ENCODE measurements at regions not wholly inside any gene's neighbourhood (a gene's known extent, or its start where the extent isn't known, plus 50 kb on each side); places are given as distances from the start of the nearest gene placed in this dataset.

DNA sequence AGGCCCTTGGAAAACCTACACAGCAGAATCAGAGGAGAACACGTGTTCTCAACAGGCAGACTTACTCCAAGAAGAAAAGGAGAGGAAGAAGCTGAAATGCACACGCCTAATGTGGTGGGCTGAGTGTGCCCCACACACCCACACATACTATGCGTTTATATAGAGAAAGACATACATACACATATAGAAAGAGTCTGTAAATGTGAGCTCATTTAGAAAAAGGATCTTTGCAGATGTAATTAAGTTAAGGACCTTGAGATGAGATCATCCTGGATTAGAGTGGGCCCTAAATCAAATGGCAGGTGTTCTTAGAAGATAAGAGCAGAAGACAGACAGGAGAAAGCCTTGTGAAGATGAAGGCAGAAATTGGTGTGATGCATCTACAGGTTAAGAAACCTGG, 87.2 kb upstream of the KLF3 start:
- no peak for DNase-seq (ENCODE audit: low read depth, low spot score)
- Histone ChIP-seq H4K20me1 (ENCODE audit: insufficient read depth) (no peaks in the 10 kb centered on the region), H3K9me3 (ENCODE audit: control insufficient read depth in 1 of 2, insufficient read depth in 1 of 2, low read depth in 1 of 2, low read length in 2 of 2) (no peaks in the 10 kb centered on the region), H2AFZ (ENCODE audit: low read depth, low read length, poor library complexity, severe bottlenecking) (no peak overlapping the region), H3K79me2 (ENCODE audit: insufficient read depth, low read length) (no peaks in the 10 kb centered on the region), H3K36me3 (ENCODE audit: control insufficient read depth in 1 of 2, insufficient read depth in 2 of 2, low read length in 2 of 2) (no peaks in the 10 kb centered on the region), H3K4me1 (ENCODE audit: control insufficient read depth in 1 of 2, insufficient read depth in 2 of 2, low read length in 2 of 2) (no peaks in the 10 kb centered on the region), H3K9me2 (ENCODE audit: insufficient read depth) (no peaks in the 10 kb centered on the region), H3K4me3 (replicated peaks in 1 of 2; ENCODE audit: low read depth in 1 of 2, low read length in 2 of 2) (no peak overlapping the region), H3K27me3 (ENCODE audit: insufficient read depth, low read length) (no peaks in the 10 kb centered on the region), H3K27ac (ENCODE audit: low read depth, low read length) (no peak overlapping the region), H3K9ac (ENCODE audit: low read length) (no peak overlapping the region), H3K4me2 (ENCODE audit: low read length) (no peak overlapping the region)
- no TSS peak for BruUV-seq (replicated peaks)
- TF ChIP-seq, protein P1, sequence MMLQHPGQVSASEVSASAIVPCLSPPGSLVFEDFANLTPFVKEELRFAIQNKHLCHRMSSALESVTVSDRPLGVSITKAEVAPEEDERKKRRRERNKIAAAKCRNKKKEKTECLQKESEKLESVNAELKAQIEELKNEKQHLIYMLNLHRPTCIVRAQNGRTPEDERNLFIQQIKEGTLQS (IDR thresholded peaks at IDR 0.05), result no peak
- TF ChIP-seq RAD21 (IDR thresholded peaks at IDR 0.05; ENCODE audit: low read depth), result no peak
- no peak for TF ChIP-seq CEBPB (IDR thresholded peaks at IDR 0.05; ENCODE audit: low read depth)
- no peak for TF ChIP-seq JUND (IDR thresholded peaks at IDR 0.05)
- no peak for TF ChIP-seq TCF7L2 (IDR thresholded peaks at IDR 0.05; ENCODE audit: borderline replicate concordance, extremely low read depth, insufficient read depth, insufficient read length)
- TF ChIP-seq ZFX (IDR thresholded peaks at IDR 0.05), result no peak
- TF ChIP-seq EGR1 (IDR thresholded peaks at IDR 0.05; ENCODE audit: low read depth), result no peak
- intact Hi-C loops (cut with micrococcal nuclease), result no loop called here
- ChIA-PET RAD21 (ENCODE audit: low non-redundant PET in 1 of 2, low total read pairs in 2 of 2, uncharacterized antibody in 2 of 2, unreplicated experiment in 2 of 2) (no interaction called here), CTCF (no interaction called here), POLR2A (no interaction called here)
- ATAC-seq, result no peak

DNA sequence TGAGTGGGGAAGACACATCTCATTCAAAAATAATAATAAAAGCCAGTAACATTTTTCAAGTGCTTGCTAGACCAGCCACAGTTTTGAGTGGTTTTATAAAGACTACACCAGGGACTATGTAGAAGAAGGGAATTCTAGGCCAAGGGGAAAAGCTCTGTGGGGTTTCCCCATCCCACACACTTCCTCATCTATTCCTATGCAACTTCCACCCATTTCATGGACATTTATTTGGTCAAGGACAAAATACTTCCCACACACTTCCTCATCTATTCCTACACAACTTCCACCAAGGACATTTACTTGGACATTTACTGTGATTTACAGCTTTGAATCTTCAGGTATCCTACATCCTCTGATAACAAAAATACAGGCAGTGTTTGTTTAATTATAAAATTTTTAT, 86.5 kb upstream of the KLF3 start:
- H3K36me3 ChIP-seq (ENCODE audit: control insufficient read depth in 1 of 2, insufficient read depth in 2 of 2, low read length in 2 of 2), result no peaks in the 10 kb centered on the region
- ChIA-PET CTCF (no interaction called here), RAD21 (ENCODE audit: low non-redundant PET in 1 of 2, low total read pairs in 2 of 2, uncharacterized antibody in 2 of 2, unreplicated experiment in 2 of 2) (no interaction called here), POLR2A (no interaction called here)
- H3K79me2 ChIP-seq (ENCODE audit: insufficient read depth, low read length), result no peaks in the 10 kb centered on the region
- intact Hi-C loops (cut with micrococcal nuclease), result no loop called here
- no TSS peak for BruUV-seq (replicated peaks)
- H3K9me3 ChIP-seq (ENCODE audit: control insufficient read depth in 1 of 2, insufficient read depth in 1 of 2, low read depth in 1 of 2, low read length in 2 of 2), result no peaks in the 10 kb centered on the region
- no peaks in the 10 kb centered on the region for H3K27me3 ChIP-seq (ENCODE audit: insufficient read depth, low read length)
- H3K27ac ChIP-seq (ENCODE audit: low read depth, low read length), result no peak overlapping the region
- ATAC-seq (no peak), DNase-seq (ENCODE audit: low read depth, low spot score) (no peak)
- H3K9ac ChIP-seq (ENCODE audit: low read length), result no peak overlapping the region
- no peaks in the 10 kb centered on the region for H4K20me1 ChIP-seq (ENCODE audit: insufficient read depth)
- H3K4me3 ChIP-seq (replicated peaks in 1 of 2; ENCODE audit: low read depth in 1 of 2, low read length in 2 of 2), result no peak overlapping the region
- no peak overlapping the region for H2AFZ ChIP-seq (ENCODE audit: low read depth, low read length, poor library complexity, severe bottlenecking)
- no peak overlapping the region for H3K4me2 ChIP-seq (ENCODE audit: low read length)
- H3K9me2 ChIP-seq (ENCODE audit: insufficient read depth), result no peaks in the 10 kb centered on the region
- no peaks in the 10 kb centered on the region for H3K4me1 ChIP-seq (ENCODE audit: control insufficient read depth in 1 of 2, insufficient read depth in 2 of 2, low read length in 2 of 2)
- no peak for TF ChIP-seq CBX3 (IDR thresholded peaks at IDR 0.05; ENCODE audit: low read depth)
- TF ChIP-seq EZH2 (IDR thresholded peaks at IDR 0.05), result no peak
- TF ChIP-seq SP1 (IDR thresholded peaks at IDR 0.05; ENCODE audit: low read depth), result no peak
- TF ChIP-seq, protein P2, sequence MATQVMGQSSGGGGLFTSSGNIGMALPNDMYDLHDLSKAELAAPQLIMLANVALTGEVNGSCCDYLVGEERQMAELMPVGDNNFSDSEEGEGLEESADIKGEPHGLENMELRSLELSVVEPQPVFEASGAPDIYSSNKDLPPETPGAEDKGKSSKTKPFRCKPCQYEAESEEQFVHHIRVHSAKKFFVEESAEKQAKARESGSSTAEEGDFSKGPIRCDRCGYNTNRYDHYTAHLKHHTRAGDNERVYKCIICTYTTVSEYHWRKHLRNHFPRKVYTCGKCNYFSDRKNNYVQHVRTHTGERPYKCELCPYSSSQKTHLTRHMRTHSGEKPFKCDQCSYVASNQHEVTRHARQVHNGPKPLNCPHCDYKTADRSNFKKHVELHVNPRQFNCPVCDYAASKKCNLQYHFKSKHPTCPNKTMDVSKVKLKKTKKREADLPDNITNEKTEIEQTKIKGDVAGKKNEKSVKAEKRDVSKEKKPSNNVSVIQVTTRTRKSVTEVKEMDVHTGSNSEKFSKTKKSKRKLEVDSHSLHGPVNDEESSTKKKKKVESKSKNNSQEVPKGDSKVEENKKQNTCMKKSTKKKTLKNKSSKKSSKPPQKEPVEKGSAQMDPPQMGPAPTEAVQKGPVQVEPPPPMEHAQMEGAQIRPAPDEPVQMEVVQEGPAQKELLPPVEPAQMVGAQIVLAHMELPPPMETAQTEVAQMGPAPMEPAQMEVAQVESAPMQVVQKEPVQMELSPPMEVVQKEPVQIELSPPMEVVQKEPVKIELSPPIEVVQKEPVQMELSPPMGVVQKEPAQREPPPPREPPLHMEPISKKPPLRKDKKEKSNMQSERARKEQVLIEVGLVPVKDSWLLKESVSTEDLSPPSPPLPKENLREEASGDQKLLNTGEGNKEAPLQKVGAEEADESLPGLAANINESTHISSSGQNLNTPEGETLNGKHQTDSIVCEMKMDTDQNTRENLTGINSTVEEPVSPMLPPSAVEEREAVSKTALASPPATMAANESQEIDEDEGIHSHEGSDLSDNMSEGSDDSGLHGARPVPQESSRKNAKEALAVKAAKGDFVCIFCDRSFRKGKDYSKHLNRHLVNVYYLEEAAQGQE (IDR thresholded peaks at IDR 0.05; ENCODE audit: low read depth), result no peak
- TF ChIP-seq, protein P3, sequence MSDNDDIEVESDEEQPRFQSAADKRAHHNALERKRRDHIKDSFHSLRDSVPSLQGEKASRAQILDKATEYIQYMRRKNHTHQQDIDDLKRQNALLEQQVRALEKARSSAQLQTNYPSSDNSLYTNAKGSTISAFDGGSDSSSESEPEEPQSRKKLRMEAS (IDR thresholded peaks at IDR 0.05), result no peak
- TF ChIP-seq EZH2phosphoT487 (IDR thresholded peaks at IDR 0.05; ENCODE audit: borderline replicate concordance), result no peak
- TF ChIP-seq POLR2AphosphoS5 (IDR thresholded peaks at IDR 0.05; ENCODE audit: low read depth, low read length), result no peak
- TF ChIP-seq RAD21 (IDR thresholded peaks at IDR 0.05; ENCODE audit: low read depth), result no peak
- no peak for TF ChIP-seq TCF7L2 (IDR thresholded peaks at IDR 0.05; ENCODE audit: borderline replicate concordance, extremely low read depth, insufficient read depth, insufficient read length)
- TF ChIP-seq, protein P4, sequence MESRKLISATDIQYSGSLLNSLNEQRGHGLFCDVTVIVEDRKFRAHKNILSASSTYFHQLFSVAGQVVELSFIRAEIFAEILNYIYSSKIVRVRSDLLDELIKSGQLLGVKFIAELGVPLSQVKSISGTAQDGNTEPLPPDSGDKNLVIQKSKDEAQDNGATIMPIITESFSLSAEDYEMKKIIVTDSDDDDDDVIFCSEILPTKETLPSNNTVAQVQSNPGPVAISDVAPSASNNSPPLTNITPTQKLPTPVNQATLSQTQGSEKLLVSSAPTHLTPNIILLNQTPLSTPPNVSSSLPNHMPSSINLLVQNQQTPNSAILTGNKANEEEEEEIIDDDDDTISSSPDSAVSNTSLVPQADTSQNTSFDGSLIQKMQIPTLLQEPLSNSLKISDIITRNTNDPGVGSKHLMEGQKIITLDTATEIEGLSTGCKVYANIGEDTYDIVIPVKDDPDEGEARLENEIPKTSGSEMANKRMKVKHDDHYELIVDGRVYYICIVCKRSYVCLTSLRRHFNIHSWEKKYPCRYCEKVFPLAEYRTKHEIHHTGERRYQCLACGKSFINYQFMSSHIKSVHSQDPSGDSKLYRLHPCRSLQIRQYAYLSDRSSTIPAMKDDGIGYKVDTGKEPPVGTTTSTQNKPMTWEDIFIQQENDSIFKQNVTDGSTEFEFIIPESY (IDR thresholded peaks at IDR 0.05; ENCODE audit: extremely low read depth, insufficient replicate concordance, low read length), result no peak
- no peak for TF ChIP-seq ZFX (IDR thresholded peaks at IDR 0.05)
